ENCODE measurements at regions not wholly inside any gene's neighbourhood (a gene's known extent, or its start where the extent isn't known, plus 50 kb on each side); places are given as distances from the start of the nearest gene placed in this dataset.

- no peak for TF ChIP-seq EZH2 (IDR thresholded peaks at IDR 0.05; ENCODE audit: insufficient read depth, low read length)
- no peak for TF ChIP-seq CTCF (IDR thresholded peaks at IDR 0.05; ENCODE audit: insufficient read depth, low read depth, low read length)
Measured at GRCh38 chr5:32953694-32954093, 242.6 kb downstream of the NPR3 start.
